Stimulated activated CD4-positive, alpha-beta T cell treated with anti-CD3 and anti-CD28 coated beads, Interleukin-1b, Interleukin-23, amount 100 ng/mL, for 48 hours (primary cell): ENCODE measurements at regions not wholly inside any gene's neighbourhood (a gene's known extent, or its start where the extent isn't known, plus 50 kb on each side); places are given as distances from the start of the nearest gene placed in this dataset.

ENCODE experiments used
- DNase-seq: peaks from one replicate; pipeline ENCODE4 v3.0.0-alpha.2; 2020

GRCh38 chr1:8267307-8267706, 50.6 kb upstream of the SLC45A1 start:
- DNase-seq: no peak

- no peak for DNase-seq
These were observed 51.3 kb upstream of the SLC45A1 start for GRCh38 chr1:8266436-8267165.

GRCh38 chr1:8263791-8264190, 54.1 kb upstream of the SLC45A1 start:
- no peak for DNase-seq

DNA sequence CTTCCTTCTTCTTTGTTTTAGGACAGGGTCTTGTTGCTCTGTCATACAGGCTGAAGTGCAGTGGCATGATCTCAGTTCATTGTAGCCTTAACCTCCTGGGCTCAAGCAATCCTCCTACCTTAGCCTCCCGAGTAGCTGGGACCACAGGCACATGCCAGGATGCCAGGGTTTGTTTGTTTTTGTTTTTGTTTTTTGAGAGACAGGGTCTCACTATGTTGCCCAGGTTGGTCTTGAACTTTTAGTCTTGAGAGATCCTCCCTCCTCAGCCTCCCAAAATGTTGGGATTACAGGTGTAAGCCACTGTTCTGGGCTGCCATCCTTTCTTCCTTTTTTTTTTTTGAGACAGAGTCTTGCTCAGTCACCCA, 56.5 kb upstream of the SLC45A1 start:
- DNase-seq: no peak

DNA sequence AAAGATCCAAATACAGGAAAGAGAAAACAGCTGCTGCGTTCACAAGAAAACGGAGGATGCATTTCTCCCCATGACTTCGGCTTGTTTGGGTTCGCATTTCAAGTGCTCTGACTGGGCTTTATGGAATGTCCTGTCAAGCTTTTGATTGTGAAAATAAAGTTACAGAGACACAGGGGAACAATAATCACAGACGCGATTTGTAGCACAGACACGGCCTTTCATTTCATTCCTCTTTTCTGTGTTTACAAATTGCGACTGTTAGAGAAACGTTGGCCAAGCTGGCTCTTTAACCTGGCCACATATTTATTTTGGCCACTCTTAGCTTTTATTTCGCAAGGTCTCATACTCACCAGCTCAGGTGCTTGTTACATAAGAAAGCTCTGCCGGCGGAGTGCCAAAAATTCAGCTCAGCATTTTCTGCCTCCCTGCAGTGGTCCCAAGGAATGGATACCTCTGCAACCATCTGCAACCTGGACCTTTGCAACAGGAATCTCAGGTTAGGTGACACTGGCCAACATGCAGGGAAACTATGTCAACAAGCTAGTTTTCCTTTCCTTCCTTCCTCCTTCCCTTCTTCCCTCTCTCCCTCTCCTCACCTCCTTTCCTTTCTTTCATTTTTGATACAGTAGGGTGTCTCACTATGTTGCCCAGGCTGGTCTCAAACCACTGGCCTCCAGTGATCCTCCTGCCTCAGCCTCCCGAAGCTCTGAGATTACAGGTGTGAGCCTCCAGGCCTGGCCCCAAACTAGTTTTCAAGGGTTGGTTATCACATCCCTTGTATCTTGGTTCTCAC, 58.2 kb upstream of the SLC45A1 start:
- no peak for DNase-seq

- DNase-seq: no peak
These were observed 60.3 kb upstream of the SLC45A1 start for GRCh38 chr1:8257621-8258020.

- DNase-seq: no peak
These were observed 61.6 kb upstream of the SLC45A1 start for GRCh38 chr1:8256321-8256720.

- DNase-seq: no peak
These were observed 62.2 kb upstream of the SLC45A1 start for GRCh38 chr1:8255712-8256111.

GRCh38 chr1:8252266-8252951, 65.5 kb upstream of the SLC45A1 start:
- no peak for DNase-seq

DNA sequence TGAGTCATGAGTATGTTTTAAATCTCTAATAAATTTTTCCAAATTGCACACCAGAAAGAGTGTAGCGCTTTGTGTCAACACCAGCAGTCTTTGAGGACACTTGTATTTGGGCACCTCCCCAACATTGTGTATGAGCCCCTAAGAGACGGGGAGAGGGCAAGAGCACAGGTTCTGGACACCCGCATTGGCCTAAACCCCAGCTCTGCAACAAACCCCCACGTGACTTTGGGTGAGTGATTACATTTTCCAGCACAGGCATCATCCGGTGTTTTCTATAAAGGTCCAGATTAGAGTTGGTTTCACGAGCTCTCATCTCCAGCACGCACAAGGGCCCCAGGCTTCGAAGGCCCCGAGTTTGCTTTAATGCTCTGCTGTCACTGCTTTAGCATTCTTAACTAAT, 66.3 kb upstream of the SLC45A1 start:
- no peak for DNase-seq

DNA sequence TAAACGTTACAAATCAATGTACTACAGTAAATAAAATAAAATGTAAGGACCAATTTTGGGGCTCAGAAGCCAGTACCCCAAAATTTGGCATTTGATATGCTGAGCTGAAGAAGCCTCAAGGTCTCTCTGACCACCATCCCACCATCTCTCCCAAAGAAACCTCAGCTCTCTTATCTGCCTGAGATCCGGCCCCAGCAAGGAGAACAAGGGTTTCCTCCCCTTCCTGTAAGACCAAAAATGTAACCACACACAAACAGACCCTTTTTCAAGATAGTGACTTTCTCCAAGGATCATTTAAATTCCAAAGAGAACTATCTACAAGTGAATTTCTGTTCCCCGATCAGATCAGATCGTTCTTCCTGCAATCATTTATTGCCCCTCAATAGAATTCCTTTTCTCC, 68.1 kb upstream of the SLC45A1 start:
- no peak for DNase-seq

GRCh38 chr1:8247811-8248436, 70.0 kb upstream of the SLC45A1 start:
- no peak for DNase-seq

DNA sequence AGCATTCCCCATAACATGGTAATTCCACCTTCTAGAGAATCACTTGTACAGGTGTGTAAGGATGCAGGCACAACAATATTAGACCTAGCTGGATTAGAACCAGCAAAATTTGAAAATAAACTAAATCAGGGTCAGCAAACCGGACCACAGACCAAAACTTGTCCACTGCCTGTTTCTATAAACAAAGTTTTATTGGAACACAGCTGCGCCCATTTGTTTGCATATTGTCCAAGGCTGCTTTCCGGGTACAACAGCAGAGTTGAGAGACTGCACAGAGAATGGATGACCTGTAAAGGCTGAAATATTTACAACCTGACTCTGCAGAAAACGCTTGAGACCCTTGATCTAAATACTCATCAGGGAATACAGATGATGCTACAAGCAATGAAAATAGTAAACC, 73.6 kb upstream of the SLC45A1 start:
- DNase-seq: no peak

DNA sequence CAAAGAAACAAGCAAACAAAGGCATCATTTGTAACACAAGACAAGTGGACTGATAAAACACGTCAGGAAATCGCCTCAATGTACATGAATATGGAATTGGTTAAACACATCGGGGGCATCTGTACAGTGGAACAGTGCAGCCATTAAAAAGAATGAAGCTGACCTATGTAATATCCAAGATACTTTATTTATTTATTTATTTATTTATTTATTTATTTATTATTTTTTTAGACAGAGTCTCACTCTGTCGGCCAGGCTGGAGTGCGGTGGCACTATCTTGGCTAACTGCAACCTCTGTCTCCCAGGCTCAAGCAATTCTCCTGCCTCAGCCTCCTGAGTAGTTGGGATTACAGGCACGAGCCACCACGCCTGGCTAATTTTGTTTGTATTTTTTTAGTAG, 75.4 kb upstream of the SLC45A1 start:
- no peak for DNase-seq

- no peak for DNase-seq
These were observed 76.4 kb upstream of the SLC45A1 start for GRCh38 chr1:8241417-8242014.

DNA sequence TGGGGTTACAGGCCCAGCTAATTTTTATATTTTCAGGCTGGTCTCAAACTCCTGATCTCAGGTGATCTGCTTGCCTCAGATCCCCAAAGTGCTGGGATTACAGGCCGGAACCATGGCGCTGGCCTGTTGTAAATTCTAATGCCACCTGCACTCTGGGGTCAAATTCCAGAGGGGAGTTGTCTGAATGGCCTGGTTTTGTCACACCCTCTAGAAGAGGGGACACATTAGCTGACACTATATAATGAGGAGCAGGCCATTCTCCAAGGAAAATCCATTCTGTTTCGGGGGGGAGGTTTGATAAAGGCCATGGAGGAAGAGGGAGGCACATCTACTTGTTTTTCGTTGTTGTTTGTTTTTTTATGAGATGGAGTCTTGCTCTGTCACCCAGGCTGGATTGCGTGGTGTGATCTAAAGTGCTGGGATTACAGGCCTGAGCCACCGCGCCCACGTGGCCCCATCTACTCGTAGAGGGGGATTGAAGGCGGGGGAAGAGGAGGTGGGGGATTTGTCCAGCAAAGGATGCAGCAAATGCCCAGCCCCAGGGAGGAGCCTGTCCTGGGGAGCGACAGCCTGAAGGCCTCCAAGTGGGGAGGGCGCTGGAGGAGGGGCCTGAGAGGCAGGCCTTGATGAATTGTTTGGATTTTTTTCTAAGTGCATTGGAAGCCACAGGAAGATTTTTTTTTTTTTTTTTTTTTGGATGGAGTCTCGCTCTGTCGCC, 78.4 kb upstream of the SLC45A1 start:
- no peak for DNase-seq

- no peak for DNase-seq
These were observed 78.9 kb upstream of the SLC45A1 start for GRCh38 chr1:8239039-8239305.

DNA sequence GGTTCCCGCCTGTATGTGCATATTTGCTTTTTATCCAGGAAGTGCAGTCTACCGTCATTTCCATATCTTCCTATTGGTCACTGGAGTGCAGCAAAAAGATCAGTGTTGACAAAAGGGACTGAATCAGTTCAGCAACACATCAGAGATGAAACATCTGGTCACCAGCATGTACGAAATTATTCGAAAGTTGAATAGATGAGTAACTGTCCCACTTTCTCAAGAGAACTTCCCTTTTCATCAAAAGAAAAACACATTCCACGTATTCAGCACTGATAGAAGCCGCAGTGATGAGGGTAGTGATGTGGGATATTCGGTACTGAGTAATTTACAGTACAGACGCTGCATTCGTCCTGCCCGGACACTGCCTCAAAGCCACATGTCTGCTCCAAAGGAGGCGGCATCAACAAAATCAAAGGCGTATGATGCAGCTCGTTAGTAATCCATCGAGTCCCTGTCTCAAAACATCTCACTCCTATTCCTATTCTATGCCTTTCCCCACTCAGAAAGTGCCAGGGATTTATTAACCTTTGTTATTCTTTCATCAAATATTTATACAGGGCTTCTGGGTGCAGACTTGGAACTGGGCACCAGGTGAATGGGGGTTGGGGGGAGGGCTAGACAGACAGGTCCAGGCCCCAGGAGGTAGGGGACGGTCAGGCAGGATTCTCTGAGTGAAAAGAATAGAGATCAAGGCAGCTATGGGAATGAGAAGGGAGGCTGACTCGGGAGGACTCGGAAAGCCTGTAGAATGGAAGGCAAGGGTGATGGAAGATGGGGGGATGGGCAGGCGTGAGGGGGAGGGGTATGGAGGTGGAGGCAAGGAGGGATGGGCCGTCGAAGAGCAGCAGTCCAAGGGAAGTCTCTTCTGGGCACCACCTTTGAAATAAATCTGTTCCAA, 79.5 kb upstream of the SLC45A1 start:
- DNase-seq: no peak

GRCh38 chr1:8232036-8232757, 85.7 kb upstream of the SLC45A1 start:
- no peak for DNase-seq

- DNase-seq: no peak
These were observed 87.7 kb upstream of the SLC45A1 start for GRCh38 chr1:8230292-8230621.

DNA sequence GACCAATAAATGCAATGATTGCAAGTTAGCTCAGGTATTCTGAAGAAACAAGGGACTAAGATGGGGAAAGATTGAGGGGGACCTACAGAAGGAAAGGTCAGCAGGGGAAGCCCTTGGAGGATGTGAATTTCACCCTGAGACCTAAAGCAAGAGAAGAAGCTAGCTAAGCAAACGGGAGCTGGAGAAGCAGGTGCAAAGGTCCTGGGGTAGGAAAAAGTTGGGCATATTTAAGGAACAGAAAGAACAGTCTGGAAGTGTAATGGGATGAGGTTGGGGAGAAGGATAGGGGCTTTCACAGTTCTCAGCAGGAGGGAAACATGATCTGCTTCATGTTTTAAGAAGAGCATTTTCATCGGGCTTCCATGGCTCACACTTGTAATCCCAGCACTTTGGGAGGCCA, 89.7 kb upstream of the SLC45A1 start:
- DNase-seq: no peak
